Tibial nerve (tissue), 4 donors: ENCODE measurements at regions not wholly inside any gene's neighbourhood (a gene's known extent, or its start where the extent isn't known, plus 50 kb on each side); places are given as distances from the start of the nearest gene placed in this dataset.

Experiments
- DNase-seq, 2 donors: peaks; one replicate each; pipeline ENCODE4 v3.0.0-alpha.2; 2019; ENCODE audit warnings: low spot score in 2 of 2
- H3K27ac ChIP-seq, 4 donors: fragments of 200-600 bp; sonication (generic) in 3 of 4; one replicate each; pipeline ENCODE4 v1.5.1; 2017 to 2019; ENCODE audit warnings: mild to moderate bottlenecking in 1 of 4
- H3K27me3 ChIP-seq, 2 donors: fragments of 200-600 bp; sonication (generic) in 1 of 2; one replicate each; pipeline versions ENCODE4 v1.5.1 to v1.6.0; 2017 to 2019
- H3K36me3 ChIP-seq, 3 donors: fragments of 200-600 bp; sonication (generic); one replicate each; pipeline ENCODE4 v1.5.1; 2018 to 2019
- H3K4me1 ChIP-seq, 4 donors: fragments of 200-600 bp; sonication (generic) in 3 of 4; one replicate each; pipeline ENCODE4 v1.5.1; 2017 to 2019
- H3K4me3 ChIP-seq, 4 donors: fragments of 200-600 bp; sonication (generic) in 3 of 4; one replicate each; pipeline ENCODE4 v1.5.1; 2017 to 2019; ENCODE audit warnings: mild to moderate bottlenecking in 1 of 4, moderate library complexity in 1 of 4
- H3K9me3 ChIP-seq, 4 donors: fragments of 200-600 bp; sonication (generic) in 3 of 4; one replicate each; pipeline ENCODE4 v1.5.1; 2017 to 2019
- CTCF ChIP-seq, 5 experiments: fragments of 200-600 bp in 3 of 5; fragments of 450-650 bp in 2 of 5; sonication (generic) in 3 of 5; IDR thresholded peaks; one replicate each; pipeline ENCODE4 v1.5.1; 2016 to 2019; ENCODE audit warnings: antibody characterized with exemption in 5 of 5, mild to moderate bottlenecking in 3 of 5, moderate library complexity in 2 of 5
- EP300 ChIP-seq, 2 donors: sonication (generic); formaldehyde crosslinking; IDR thresholded peaks; one replicate each; pipeline ENCODE4 v1.6.1; 2017; ENCODE audit warnings: antibody characterized with exemption in 2 of 2, mild to moderate bottlenecking in 1 of 2
- POLR2A ChIP-seq, 2 donors: fragments of 450-650 bp; IDR thresholded peaks; one replicate each; pipeline ENCODE4 v1.6.1; 2017; ENCODE audit warnings: antibody characterized with exemption in 2 of 2, mild to moderate bottlenecking in 2 of 2, moderate library complexity in 2 of 2
- WGBS, 2 donors: methylation state at CpG; one replicate each; pipeline ENCODE4 v1.1.5; 2018; 5-methylcytosine and 5-hydroxymethylcytosine counted together

- H3K4me1 ChIP-seq = peaks cover 0 to 8% (median 3%) of the 10 kb centered on the region in 4 donors
- WGBS, 2 donors = 75 to 93% methylated on average over 1 of the region's 1 CpG
- no peak for TF ChIP-seq CTCF (IDR thresholded peaks at IDR 0.05)
- no peak for TF ChIP-seq EP300 (IDR thresholded peaks at IDR 0.05)
- TF ChIP-seq POLR2A (IDR thresholded peaks at IDR 0.05) = no peak
- peaks cover 0 to 5% (median 0%) of the 10 kb centered on the region in 4 donors for H3K9me3 ChIP-seq
- DNase-seq = no peak
- no peak overlapping the region for H3K4me3 ChIP-seq
- no peak overlapping the region for H3K27ac ChIP-seq
- no peaks in the 10 kb centered on the region for H3K27me3 ChIP-seq
- no peaks in the 10 kb centered on the region for H3K36me3 ChIP-seq
Measured at GRCh38 chr5:74378464-74378863, 262.1 kb downstream of the ENC1 start.

DNA sequence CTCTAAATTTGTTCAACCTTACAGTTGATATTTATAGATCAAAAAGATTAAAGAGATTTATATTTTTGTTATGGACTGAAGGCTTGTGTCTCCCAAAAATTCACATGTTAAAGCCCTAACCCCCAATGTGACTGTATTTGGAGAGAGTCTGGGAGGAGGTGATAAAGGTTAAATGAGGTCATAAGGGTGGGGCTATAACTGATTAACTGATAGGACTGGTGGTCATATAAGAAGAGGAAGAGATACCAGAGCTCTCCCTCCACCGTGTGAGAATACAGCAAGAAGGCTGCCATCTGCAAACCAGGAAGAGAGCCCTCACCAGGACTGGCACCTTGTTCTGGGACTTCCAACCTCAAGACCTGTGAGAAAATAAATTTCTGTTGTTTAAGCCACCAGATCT is 264.3 kb downstream of the ENC1 start:
- Histone ChIP-seq H3K27ac (no peak overlapping the region), H3K4me3 (no peak overlapping the region), H3K4me1 (no peaks in the 10 kb centered on the region), H3K27me3 (no peaks in the 10 kb centered on the region), H3K36me3 (no peaks in the 10 kb centered on the region), H3K9me3 (peaks cover 0 to 5% (median 0%) of the 10 kb centered on the region in 4 donors)
- 48 to 57% methylated on average over 1 of the region's 1 CpG for WGBS, 2 donors
- TF ChIP-seq EP300 (IDR thresholded peaks at IDR 0.05) (no peak), CTCF (IDR thresholded peaks at IDR 0.05) (no peak), POLR2A (IDR thresholded peaks at IDR 0.05) (no peak)
- DNase-seq = no peak

DNA sequence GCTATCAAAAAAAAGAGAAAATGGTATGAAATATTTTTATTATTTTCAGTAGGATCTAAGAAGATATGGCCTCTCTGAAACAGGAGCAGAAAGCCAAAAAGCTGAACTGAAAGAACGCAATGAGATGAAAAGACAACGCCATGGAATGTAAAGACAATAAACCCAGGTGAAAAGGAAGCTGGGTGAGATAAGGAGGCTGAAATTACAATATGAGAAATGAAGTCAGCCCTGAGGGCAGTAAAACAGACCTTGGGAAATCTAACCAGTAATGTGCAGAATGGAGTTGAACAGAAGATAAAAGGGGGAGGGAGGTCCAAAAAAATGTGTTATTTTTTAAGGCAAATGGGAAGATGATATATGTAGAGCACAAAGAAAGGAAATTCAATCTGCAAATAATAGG is 265.3 kb downstream of the ENC1 start:
- Histone ChIP-seq H3K36me3 (no peaks in the 10 kb centered on the region), H3K4me1 (no peaks in the 10 kb centered on the region), H3K9me3 (peaks cover 0 to 5% (median 0%) of the 10 kb centered on the region in 4 donors), H3K27ac (no peak overlapping the region), H3K27me3 (no peaks in the 10 kb centered on the region), H3K4me3 (no peak overlapping the region)
- WGBS, 2 donors = 63 to 72% methylated on average over 2 of the region's 2 CpGs
- no peak for DNase-seq
- TF ChIP-seq EP300 (IDR thresholded peaks at IDR 0.05) (no peak), POLR2A (IDR thresholded peaks at IDR 0.05) (no peak)

DNA sequence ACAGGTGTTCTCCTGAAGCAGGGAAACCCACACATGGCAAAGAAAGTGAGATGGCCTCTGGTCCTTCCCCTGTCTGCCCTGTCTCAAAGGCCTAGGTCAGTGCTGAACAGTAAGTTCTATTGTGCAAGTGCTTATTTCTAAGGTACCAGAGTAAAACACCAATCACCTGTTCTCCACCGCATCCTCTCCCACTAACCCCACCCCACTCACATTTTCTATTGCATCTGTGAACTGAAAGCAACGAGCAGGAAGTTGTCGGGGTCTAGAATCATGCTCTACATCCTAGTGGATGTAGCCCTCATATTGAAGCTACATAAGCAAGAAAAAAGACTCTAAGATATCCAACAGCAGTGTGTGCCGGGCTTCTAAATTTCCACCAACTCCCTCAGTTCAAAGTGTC is 265.9 kb downstream of the ENC1 start:
- Histone ChIP-seq H3K4me3 (no peak overlapping the region), H3K9me3 (peaks cover 0 to 5% (median 0%) of the 10 kb centered on the region in 4 donors), H3K27me3 (no peaks in the 10 kb centered on the region), H3K36me3 (no peaks in the 10 kb centered on the region), H3K27ac (no peak overlapping the region), H3K4me1 (no peaks in the 10 kb centered on the region)
- TF ChIP-seq EP300 (IDR thresholded peaks at IDR 0.05) = no peak
- TF ChIP-seq POLR2A (IDR thresholded peaks at IDR 0.05) = no peak
- TF ChIP-seq CTCF (IDR thresholded peaks at IDR 0.05) = no peak
- DNase-seq = no peak
- 81 to 87% methylated on average over 4 of the region's 4 CpGs for WGBS, 2 donors

DNA sequence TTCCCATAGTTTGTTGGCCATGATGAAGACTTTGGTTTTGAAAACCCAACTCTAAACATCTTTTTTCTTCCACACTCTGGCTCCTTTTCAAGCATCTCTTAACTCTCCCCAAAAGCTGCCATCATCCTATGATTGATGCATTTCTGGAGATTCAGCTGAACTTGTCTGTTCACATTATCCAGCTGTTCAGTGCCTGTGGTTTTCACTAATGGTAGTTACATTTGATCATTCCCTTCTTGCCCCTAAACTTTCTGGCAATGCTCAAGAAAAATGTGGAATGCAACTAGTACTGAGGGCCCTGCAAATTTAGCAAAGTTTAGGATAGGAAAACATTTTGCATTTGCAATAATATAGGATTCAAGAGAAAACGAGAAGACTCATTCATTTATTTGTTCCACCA is 267.5 kb downstream of the ENC1 start:
- H3K36me3 ChIP-seq = no peaks in the 10 kb centered on the region
- TF ChIP-seq CTCF (IDR thresholded peaks at IDR 0.05) = no peak
- TF ChIP-seq EP300 (IDR thresholded peaks at IDR 0.05) = no peak
- peaks cover 0 to 5% (median 0%) of the 10 kb centered on the region in 4 donors for H3K9me3 ChIP-seq
- H3K4me1 ChIP-seq = peaks cover 0 to 2% (median 0%) of the 10 kb centered on the region in 4 donors
- DNase-seq = no peak
- no peak overlapping the region for H3K4me3 ChIP-seq
- no peak overlapping the region for H3K27ac ChIP-seq
- H3K27me3 ChIP-seq = no peaks in the 10 kb centered on the region
- 64 to 68% methylated on average over 1 of the region's 1 CpG for WGBS, 2 donors

- no peak overlapping the region for H3K27ac ChIP-seq
- no peaks in the 10 kb centered on the region for H3K36me3 ChIP-seq
- 79 to 98% methylated on average over 5 of the region's 5 CpGs for WGBS, 2 donors
- no peaks in the 10 kb centered on the region for H3K27me3 ChIP-seq
- no peak overlapping the region for H3K4me3 ChIP-seq
- peaks cover 0 to 5% (median 0%) of the 10 kb centered on the region in 4 donors for H3K9me3 ChIP-seq
- TF ChIP-seq CTCF (IDR thresholded peaks at IDR 0.05) (no peak), EP300 (IDR thresholded peaks at IDR 0.05) (no peak), POLR2A (IDR thresholded peaks at IDR 0.05) (no peak)
- no peak for DNase-seq
- H3K4me1 ChIP-seq = peaks cover 0 to 7% (median 0%) of the 10 kb centered on the region in 4 donors
Measured at GRCh38 chr5:74372502-74373064, 267.9 kb downstream of the ENC1 start.
